NCI-H1105 (cell line): ENCODE measurements at regions not wholly inside any gene's neighbourhood (a gene's known extent, or its start where the extent isn't known, plus 50 kb on each side); places are given as distances from the start of the nearest gene placed in this dataset.
"Not testable (repeated sequence)": the region's sequence is repeated elsewhere in the genome, so short reads cannot be mapped to it uniquely, and the experiment has no call there.

Experiments used
- DNase-seq: peaks from one replicate; lab custom pipeline; 2025; lab: John Stamatoyannopoulos, UW

DNA sequence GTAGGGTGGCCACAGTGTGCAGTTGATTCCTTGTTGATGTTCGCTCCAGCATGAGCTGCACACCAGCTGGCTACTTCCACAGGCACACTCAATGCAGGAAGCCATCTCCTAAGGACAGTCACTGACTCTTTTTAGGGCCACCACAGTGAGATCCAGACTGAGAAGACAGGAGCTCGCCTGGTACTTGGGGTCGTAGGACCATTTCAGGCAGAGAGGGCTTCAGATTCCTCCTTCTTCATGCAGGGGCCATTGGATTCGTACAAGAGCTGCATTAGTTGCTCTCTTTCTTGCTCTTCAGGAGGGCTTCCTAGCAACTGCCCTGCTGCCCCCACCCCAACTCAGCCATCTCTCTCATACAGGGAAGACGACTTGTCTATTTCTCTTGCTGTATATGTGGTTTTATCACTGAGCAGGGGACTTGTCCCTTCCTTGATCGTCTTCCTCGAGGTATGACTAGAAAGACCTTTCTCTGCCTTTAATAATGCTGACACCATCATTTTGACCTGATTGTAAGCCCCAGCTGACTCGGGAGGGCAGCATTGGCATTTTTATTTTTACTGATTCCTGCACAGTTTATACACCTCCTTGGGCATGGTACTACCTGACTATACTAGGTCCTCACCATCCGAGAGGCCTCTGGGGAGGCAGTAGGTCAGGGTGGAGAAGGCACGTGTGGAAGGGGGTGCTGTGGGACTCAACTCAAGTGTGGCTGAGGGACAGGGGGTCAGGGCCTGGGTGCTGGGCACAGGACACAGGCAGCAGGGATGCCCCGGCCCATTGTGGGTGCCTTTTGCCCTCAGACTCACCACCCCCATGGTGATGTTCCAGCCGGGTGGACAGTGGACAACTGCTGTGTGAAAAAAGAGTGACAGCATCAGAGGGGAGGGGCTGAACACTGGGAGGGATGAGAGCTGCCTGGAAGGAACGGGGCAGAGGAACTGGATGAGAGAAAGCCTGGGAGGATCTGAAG is 136.7 kb upstream of the ZNF746 start:
- no peak for DNase-seq

DNA sequence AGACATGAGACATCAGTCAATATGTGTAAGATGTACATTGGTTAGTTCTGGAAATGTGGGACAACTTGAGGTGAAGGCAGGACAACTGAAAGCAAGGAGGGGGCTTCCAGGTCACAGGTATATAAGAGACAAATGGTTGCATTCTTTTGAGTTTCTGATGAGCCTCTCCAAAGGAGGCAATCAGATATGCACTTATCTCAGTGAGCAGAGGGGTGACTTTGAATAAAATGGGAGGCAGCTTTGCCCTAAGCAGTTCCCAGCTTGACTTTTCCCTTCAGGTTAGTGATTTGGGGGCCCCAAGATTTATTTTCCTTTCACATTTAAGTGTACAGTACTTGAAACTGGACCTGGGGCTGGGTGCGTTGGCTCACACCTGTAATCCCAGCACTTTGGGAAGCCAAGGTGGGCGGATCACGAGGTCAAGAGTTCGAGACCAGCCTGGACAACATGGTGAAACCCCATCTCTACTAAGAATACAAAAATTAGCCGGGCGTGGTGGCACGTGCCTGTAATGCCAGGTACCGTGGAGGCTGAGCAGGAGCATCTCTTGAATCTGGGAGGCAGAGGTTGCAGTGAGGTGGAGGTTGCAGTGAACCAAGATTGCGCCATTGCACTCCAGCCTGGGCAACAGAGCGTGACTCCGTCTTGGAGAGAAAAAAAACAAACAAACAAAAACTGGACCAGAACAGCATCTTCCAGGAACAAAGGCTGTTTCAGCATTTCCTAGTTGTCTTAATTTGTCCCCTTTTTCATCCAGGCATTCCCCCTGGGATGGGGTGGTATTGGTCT is 130.9 kb upstream of the ZNF746 start:
- not testable (repeated sequence) for DNase-seq

DNA sequence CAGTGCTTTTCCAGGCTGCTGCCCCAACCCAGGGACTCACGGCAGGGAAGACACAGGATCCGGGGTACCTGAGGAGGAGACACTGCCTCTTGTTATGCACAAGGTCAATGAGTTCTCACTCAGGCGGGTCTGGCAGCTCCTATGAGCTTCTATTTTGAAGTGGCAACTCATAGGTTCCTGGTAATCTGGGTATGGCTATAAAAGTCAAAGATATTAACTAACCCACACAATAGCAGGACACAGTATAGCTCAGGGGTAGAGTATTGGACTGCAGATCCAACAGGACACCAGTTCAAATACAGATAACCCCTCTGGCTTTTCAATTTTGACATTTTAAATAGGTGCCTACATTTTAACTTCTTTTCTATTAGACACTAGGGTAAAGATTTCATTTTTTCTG is 130.3 kb upstream of the ZNF746 start:
- DNase-seq, result no peak

DNA sequence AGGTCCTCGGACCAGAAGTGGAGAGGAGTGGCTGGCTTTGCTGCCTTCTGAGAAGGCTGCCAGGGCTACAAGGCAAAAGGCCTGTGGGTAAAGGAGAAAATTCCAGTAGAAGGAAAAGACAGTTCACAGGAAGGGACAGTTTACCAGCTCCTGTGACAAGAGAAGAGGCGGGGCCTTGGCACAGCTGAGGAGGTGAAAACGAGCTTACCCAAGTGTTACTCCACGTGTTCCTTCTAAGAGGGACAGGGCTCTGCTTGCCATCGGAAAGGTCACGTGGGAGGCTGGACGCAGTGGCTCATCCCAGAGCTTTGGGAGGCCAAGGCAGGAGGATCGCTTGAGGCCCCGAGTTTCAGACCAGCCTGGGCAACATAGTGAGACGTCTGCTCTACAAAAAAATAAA is 129.4 kb upstream of the ZNF746 start:
- no peak for DNase-seq

DNA sequence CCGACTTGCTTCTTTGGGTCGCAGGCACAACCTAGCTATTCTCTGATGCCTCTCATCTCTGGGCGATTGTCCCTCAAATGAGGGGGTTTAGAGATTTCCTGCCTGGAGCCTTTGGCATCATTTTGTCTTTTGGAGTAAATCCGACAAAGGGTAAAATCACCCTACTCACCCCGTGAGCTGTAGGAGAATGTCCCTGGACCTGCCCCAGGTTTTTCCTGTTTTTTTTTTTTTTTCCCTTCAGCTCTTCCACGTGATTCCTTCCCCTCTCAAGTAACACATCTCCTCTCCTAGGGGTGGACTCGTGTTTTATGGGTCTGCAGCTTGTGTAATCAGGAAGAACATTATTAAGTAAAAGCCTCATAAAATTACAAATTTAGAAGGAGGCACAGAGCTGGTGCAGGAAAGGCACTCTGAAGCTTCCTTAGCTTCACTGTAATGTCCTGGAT is 128.4 kb upstream of the ZNF746 start:
- no peak for DNase-seq

DNA sequence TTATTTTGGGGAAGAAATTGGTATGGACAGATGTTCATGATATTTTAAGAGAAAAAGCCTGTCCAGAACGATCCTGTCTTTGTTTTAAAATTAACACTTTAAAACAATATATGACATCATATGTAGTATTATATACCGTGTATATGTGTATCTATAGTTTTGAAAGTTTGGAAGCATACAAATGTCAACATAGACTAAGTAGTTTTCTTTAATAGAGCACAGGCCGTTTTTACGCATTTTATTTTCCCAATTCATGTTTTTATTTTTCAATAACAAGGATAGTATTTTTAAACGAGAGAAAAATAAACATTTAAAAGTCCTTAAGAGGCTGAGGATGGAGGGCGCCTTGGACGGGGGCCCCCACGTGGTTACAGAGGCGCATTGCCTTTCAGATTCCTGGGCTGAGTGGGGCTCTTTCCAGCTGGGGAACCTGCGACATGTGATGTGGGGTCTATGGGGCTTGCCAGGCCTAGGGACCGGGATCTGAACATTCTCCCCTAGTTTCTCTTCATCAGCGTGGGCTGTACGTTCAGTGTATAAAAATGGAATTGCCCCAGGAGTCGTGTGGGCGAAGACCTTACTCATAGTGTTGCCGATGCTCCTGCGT is 127.8 kb upstream of the ZNF746 start:
- no peak for DNase-seq

DNA sequence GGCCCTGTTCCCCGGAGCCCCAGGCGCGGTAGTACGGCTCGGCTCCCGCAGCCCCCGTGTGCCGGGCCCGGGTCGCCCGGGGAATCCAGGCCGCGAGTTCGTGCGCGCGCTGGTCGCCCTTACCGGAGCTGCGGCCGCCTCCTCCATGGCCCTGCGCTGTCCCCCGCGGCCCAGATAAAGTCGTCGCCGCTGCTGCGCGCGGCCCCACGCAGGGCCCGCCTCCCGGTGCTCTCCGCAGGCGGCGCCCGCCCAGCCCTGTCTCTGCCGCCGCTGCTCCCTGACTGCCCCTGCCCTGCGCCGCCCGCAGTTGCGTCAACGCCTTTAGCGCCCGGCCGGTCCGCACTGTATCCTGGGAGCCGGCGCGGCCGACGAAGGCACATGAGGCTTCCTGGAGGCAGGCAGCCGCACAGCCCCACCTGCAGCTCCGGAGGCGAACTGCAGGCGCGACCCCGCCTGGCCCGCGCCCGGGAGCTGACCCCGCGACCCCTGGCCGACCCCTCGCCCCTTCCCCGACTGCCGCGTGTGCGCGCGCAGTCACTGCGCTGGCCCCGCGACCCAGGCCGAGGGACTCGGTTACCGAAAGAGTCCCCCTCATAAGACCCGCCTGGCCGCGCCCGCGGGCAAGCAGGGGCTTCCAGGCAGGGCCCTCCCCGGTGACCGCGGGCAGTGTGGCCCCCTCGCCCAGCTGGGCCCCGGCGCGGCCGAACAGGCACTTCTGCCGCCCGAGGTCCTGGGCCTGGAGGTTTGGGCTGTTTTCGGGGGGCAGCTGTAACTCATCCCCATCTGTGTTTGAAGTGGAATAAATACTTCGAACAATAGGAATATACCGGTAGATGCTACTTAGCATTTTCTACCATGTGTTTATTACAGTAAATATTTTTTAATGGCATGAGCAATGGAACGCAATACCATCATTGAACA is 127.1 kb upstream of the ZNF746 start:
- peak; percentile 90 for DNase-seq

DNA sequence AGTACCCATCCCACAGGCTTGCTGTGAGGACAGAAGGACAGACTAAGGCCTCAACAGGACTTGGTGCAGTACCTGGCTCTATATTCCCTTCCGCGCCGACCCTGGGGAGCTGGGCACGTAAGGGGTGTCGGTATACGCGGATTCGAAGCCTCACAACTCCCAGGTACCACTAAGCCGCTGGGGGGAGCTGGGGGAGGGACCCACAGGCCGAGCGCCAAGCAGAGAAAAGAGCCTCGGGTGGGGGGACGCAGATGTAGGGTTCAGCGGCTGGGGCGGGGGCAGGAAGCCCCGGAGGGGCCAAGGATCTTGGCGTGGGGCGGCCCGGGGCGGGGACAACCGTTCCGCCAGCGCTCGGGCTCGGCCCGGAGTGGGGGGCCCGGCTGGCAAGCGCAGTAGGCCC is 126.4 kb upstream of the ZNF746 start:
- no peak for DNase-seq

DNA sequence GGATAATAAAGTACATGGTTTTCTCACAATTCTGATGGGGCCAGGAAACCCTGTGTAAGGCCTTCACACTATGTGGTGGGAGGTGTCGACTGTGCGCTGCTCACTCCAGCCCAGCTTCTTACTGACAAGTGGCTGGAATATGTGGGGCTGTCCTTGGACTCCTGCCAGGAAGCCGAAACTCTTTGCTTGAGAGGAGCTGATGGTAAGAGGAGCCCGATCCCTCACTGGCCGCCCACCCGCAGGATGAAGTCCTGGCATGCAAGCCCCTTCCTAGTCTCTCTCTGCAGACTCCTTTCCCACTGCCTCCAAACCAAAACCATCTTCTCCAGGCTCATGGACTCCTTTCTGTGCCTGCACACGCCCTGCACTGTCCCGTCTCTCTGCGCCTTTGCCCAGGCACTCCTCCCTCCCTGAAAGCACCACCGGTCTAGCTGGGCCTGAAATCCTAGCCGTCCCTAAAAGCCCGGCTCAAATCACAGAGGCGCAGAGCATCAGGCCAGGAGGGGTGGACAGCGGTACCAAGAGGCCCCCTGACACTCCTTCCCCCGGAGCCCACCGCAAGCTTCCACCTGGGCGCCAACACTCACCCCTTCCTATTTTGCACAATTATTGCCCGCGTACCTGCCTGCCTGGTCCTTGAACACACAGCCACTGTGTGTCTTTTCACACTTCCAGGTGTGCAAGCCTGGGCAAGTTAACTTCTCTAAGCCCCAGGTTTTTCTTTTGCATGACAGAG is 125.8 kb upstream of the ZNF746 start:
- peak; percentile 58 for DNase-seq

DNA sequence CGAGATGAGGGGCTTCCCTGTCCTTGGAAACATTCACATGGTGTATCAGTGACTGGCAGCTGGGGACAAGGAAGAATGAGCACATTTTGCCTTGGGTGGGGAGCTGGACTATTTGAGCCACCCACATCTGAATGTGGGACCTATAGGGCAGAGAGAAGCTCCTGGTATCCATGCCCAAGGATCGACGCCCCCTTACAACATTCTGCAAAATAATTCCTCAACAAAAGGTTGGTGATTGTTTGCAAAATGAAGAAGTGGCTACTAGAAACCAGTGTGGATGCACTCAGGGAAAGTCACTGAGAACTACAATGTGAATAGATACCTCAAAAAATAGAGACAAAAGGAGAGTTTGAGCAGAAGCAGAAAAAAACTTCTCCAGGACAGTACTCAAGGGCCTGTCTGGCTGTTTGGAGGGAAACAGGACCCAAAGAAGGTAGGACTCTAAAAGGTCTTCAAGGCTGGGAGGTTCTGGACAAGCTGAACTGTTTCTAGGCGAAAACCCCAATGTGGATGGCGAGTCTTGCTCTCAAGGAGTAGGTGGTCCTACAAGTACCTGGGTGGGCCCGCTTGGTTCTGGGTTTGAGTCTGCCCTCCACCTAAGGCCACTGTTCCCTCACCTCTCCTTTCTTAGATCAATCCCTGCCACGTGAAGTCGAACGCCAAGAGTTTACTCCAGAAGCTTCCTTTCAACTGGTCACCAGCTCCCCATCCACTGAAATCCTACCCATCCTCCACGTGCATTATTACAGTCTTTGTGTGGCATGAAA is 125.0 kb upstream of the ZNF746 start:
- DNase-seq, result no peak

DNA sequence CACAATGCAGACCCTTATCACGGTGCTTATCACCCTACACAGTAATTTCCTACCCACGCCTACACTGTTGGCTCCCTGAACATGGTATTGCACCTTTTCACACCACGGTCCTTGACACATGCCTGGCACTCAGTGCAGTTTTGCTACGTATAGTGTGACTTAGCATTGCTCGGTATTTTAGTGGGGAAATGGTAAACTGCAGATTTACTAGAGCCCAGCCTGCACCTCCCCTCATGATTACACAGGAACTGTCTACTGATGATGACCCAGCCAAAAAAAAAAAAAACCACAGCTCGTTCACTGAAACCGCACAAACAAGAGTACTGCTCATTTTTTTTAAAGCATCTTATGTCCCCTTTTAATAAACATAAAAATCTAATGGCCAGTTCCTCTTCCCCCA is 124.2 kb upstream of the ZNF746 start:
- DNase-seq, result no peak

DNA sequence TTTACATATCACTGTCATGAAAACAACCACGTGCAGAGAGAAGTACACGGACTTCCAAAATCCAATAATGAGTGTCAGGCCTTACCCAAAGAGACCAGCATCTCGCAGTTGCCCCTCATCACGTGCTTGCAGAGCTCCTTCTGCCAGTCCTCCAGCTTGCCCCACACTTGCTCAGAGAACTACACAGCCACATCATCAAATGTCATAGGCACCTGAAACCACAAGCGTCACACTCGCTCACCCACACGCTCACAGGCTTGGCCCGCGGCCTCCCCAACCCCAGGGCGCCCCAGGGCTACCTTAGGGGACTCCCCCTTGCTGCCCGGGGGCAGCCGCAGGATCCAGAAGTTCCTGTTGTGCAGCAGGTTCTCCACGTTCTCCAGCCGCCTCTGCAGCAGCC is 123.4 kb upstream of the ZNF746 start:
- DNase-seq, result no peak

DNA sequence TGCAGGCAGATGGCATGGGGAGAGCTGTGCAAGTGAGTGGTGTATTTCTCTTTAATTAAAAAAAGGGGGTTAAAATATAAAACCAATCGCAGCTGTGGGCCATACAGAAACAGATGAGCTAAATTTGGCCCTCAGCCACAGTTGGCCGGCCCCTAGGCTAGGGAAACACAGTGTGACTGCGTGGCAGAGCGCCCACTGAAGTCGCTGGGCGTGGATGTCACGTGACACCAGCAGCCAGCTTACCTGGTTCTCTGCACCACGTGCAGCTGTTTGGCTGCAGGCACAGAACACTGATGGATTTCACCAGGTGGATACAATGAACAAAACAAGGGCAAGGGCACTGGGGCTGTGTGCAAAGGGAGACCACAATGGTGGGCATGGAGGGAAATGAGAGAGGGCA is 119.3 kb upstream of the ZNF746 start:
- DNase-seq, result no peak

DNA sequence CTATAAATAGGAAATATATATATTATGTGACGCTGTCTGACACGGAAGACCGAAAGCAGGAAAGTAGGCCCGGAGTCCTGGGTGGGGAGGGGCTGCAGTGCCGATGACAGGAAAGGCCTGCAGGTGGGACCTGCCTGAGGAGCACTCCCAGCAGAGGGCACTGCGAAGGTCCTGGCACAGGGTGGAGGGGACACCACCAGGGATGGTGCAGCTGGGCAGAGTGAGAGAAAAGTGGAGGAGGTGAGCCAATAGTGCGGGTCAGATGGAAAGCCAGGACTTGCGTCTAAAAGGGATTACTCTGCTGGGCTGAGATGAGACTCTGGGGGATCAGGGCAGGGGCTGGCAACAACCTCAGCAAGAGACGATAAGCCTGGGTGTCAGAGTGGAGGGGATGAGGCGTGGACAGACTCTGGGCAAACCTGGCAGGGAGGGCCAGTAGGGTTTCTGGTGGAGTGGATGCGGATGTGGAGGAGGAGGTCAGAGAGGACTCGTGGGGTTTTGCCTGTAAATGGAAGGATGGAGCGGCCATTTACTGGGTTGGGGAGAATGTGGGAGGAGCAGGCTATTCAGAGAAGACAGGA is 118.2 kb upstream of the ZNF746 start:
- DNase-seq, result no peak

DNA sequence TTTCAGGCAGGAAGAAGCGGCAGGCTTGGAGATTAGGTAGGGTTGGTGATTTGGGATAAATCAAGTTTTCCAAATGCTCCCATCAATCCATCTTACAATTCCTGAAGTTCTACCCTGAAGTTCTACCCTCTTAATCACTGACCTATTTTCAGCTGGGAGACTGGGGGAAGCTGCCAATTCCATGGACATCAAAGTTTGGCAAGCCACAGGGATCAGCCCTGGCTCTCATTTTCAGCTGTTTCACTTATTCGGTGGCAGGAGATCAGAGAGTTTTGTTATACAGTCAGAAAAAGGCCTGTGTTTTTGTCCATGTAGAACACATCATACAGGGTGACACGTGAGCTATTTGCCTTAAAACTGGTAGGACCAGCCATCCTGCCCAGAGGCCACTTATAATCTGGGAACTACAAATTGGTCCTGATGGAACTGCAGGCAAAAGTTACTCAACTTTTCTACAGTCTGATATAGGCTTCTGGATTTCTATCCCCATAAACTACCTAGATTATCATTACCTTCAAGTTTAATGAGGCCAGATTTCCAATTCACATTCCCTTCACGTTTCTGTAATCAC is 112.9 kb upstream of the ZNF746 start:
- no peak for DNase-seq

DNA sequence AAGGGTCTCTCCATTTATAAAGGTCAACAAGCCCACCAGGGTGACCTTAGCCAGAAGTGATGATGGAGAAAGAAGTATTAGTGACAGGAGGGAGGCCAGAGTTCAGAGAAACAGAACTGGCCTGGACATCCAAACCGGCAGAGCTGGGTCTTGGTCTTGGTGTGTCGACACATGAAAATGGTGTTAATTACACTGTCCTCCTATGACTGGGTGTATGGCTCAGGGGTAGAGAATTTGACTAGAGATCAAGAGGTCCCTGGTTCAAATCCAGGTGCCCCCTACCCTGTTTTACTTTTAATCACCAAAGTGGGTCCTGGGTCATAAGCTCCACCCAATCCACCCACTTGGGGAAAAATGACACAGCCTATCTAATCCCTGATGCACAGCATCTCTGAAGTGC is 110.6 kb upstream of the ZNF746 start:
- no peak for DNase-seq

DNA sequence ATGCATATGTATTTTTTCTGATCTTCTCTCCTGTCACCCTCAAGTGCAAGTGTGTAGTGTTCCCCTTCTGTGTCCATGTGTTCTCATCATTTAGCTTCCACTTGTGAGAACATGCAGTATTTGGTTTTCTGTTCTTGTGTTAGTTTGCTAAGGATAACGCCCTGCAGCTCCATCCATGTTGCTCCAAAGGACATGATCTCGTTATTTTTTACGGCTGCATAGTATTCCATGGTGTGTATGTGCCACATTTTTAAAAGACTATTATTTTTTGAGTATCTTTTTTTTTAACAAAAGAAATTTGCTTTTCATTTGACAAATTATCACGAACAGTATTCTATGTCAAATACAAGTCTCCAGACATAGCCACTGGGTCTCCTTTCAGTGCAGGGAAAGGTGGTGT is 110.1 kb upstream of the ZNF746 start:
- no peak for DNase-seq

DNA sequence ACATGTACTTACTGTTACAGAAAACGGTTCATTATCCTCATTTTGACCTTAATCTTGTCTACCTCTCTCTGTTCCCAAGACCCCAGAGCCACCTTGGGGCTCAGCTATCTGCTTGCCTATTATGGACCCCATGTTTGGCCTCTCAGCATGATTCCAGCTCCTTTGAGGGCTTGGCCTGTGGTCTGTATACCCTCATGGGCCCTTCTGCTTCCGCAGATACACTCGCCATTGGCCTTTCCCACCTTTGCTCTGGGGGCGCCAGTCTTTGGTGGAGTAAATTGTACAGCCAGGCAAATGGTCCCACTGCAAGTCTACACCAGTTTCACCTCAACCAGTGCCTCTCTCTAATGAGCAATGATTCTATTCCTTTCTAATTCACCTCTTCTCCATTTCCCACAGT is 109.2 kb upstream of the ZNF746 start:
- no peak for DNase-seq

DNA sequence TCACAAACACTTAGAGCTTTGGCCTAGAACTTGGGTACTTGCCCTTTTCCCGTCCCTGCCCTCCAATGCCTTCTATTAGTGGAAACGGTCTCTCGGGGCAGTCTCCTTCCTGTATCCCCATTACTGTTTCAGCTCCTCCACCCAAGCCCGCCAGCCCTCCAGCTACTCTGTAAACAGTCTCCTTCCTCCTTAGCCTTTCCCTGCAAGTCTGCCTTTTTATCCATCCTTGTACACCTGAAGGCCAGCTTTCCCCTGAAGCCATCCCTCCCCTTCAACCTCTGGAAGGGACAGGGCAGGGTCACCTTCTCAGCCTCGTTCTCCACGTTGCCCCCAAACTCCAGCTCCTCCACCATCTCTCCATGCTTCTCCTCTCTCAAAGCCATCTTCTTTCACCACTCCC is 108.1 kb upstream of the ZNF746 start:
- no peak for DNase-seq
